ENCODE measurements at regions not wholly inside any gene's neighbourhood (a gene's known extent, or its start where the extent isn't known, plus 50 kb on each side); places are given as distances from the start of the nearest gene placed in this dataset.

DNA sequence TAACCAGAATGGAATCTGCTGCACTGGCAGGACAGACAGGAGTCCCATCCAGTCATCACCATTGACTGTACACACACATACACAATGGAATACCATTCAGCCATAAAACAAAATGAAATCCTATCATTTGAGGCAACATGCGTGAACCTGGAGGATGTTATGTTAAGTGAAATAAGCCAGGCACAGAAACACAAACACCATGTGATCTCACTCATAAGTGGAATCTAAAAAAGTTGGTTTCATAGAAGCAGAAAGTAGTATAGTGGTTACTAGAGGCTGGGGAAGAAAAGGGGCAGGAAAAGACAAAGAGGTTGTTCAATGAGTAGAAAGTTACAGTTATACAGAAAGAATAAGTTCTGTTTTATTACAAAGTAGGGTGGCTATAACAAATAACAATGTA lies 884.0 kb upstream of the ACO1 start:
- Histone ChIP-seq H3K27ac (ENCODE audit: insufficient read depth, low read depth, low read length) (no peak overlapping the region), H3K27me3 (ENCODE audit: control insufficient read depth in 2 of 2, insufficient read depth in 2 of 2, low read length in 2 of 2) (no peaks in the 10 kb centered on the region), H4K20me1 (replicated peaks; ENCODE audit: control insufficient read depth, extremely low read depth, insufficient read depth, low read length) (no peaks in the 10 kb centered on the region), H3K4me2 (ENCODE audit: insufficient read depth, low read length) (no peak overlapping the region), H2AFZ (ENCODE audit: low read depth, low read length) (no peak overlapping the region), H3K9me3 (replicated peaks; ENCODE audit: control insufficient read depth, insufficient read depth, low read length) (no peaks in the 10 kb centered on the region), H3K4me1 (ENCODE audit: control insufficient read depth, extremely low read depth, insufficient read depth, low read length) (no peaks in the 10 kb centered on the region), H3K4me3 (replicated peaks in 1 of 3; ENCODE audit: insufficient read depth in 1 of 3, low read depth in 1 of 3, low read length in 3 of 3) (no peak overlapping the region), H3K36me3 (ENCODE audit: control insufficient read depth in 2 of 2, extremely low read depth in 1 of 2, insufficient read depth in 2 of 2, low read length in 2 of 2) (no peaks in the 10 kb centered on the region), H3K79me2 (ENCODE audit: control insufficient read depth, insufficient read depth, low read length) (no peaks in the 10 kb centered on the region), H3K9me1 (replicated peaks; ENCODE audit: control insufficient read depth, extremely low read depth, insufficient read depth, low read length) (no peaks in the 10 kb centered on the region), H3K9ac (replicated peaks; ENCODE audit: extremely low read depth, insufficient read depth, low read length) (no peak overlapping the region)
- BruUV-seq (replicated peaks), result no TSS peak
- FAIRE-seq (no peak), DNase-seq (ENCODE audit: low read depth, low spot score) (no peak)
- intact Hi-C loops (cut with micrococcal nuclease) (no loop called here), dilution Hi-C loops (cut with MboI; ENCODE audit: extremely low pct_ligation_motif_present, low sequenced_read_pairs) (no loop called here)
- ChIA-PET CTCF (interaction anchor here (1.1 kb wide), 1 partner anchor 9 kb away, joined by 3 read pairs; no protein-coding TSS in a partner anchor), POLR2A (no interaction called here)
- TF ChIP-seq JUN (IDR thresholded peaks at IDR 0.05; ENCODE audit: borderline replicate concordance, insufficient read depth, insufficient read length, low read depth) (no peak), POLR2AphosphoS5 (IDR thresholded peaks at IDR 0.05; ENCODE audit: insufficient read depth, low read depth, low read length) (no peak), EZH2 (IDR thresholded peaks at IDR 0.05; ENCODE audit: borderline replicate concordance, low read depth, low read length, severe bottlenecking) (no peak), MYC (IDR thresholded peaks at IDR 0.05; ENCODE audit: low read depth, low read length) (no peak), POLR2A (IDR thresholded peaks at IDR 0.05; ENCODE audit: low read depth, low read length) (no peak), GATA2 (IDR thresholded peaks at IDR 0.05; ENCODE audit: insufficient read depth, insufficient read length, low read depth, low read length) (no peak), FOS (IDR thresholded peaks at IDR 0.05; ENCODE audit: borderline replicate concordance, insufficient read depth, low read length) (no peak)
- TF ChIP-seq, protein P1, sequence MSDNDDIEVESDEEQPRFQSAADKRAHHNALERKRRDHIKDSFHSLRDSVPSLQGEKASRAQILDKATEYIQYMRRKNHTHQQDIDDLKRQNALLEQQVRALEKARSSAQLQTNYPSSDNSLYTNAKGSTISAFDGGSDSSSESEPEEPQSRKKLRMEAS (IDR thresholded peaks at IDR 0.05; ENCODE audit: insufficient read depth, insufficient read length), result no peak
- TF ChIP-seq, protein P2, sequence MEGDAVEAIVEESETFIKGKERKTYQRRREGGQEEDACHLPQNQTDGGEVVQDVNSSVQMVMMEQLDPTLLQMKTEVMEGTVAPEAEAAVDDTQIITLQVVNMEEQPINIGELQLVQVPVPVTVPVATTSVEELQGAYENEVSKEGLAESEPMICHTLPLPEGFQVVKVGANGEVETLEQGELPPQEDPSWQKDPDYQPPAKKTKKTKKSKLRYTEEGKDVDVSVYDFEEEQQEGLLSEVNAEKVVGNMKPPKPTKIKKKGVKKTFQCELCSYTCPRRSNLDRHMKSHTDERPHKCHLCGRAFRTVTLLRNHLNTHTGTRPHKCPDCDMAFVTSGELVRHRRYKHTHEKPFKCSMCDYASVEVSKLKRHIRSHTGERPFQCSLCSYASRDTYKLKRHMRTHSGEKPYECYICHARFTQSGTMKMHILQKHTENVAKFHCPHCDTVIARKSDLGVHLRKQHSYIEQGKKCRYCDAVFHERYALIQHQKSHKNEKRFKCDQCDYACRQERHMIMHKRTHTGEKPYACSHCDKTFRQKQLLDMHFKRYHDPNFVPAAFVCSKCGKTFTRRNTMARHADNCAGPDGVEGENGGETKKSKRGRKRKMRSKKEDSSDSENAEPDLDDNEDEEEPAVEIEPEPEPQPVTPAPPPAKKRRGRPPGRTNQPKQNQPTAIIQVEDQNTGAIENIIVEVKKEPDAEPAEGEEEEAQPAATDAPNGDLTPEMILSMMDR (IDR thresholded peaks at IDR 0.05; ENCODE audit: extremely low read depth in 1 of 2, insufficient read depth in 1 of 2, low read depth in 1 of 2, low read length in 2 of 2), result no peak
